ENCODE measurements at regions not wholly inside any gene's neighbourhood (a gene's known extent, or its start where the extent isn't known, plus 50 kb on each side); places are given as distances from the start of the nearest gene placed in this dataset.

GRCh38 chr15:95979286-95979685 is 351.2 kb upstream of the NR2F2 start:
- TF ChIP-seq EZH2 (IDR thresholded peaks at IDR 0.05; ENCODE audit: borderline replicate concordance, low read depth, low read length, severe bottlenecking) (no peak), CTCF (IDR thresholded peaks at IDR 0.05; ENCODE audit: borderline replicate concordance, extremely low read depth, low read length, poor library complexity, severe bottlenecking) (no peak)
